H1 (cell line): ENCODE measurements at regions not wholly inside any gene's neighbourhood (a gene's known extent, or its start where the extent isn't known, plus 50 kb on each side); places are given as distances from the start of the nearest gene placed in this dataset.

ENCODE experiments used
- ATF3 ChIP-seq: IDR thresholded peaks from 2 replicates; pipeline ENCODE4 v1.6.1; 2011; ENCODE audit warnings: low read depth, mild to moderate bottlenecking, low read length; ENCODE audit not compliant: insufficient read depth
- BRCA1 ChIP-seq: IDR thresholded peaks from 2 replicates; pipeline ENCODE4 v1.6.1; 2012; ENCODE audit warnings: low read depth, low read length, improper control_type of control experiment
- CEBPB ChIP-seq: IDR thresholded peaks from 2 replicates; pipeline ENCODE4 v1.6.1; 2012; ENCODE audit warnings: low read depth, low read length
- CTCF ChIP-seq, 3 experiments: IDR thresholded peaks; 1 replicate in 2 of 3; 2 replicates in 1 of 3; pipeline versions ENCODE4 v1.5.1 to v1.6.1; 2011; ENCODE audit warnings: low read length in 3 of 3, mild to moderate bottlenecking in 3 of 3, inconsistent platforms in 2 of 3, low read depth in 1 of 3, moderate library complexity in 1 of 3; ENCODE audit not compliant: insufficient read depth in 1 of 3; ENCODE audit errors: control extremely low read depth in 1 of 3
- EGR1 ChIP-seq: IDR thresholded peaks from 2 replicates; pipeline ENCODE4 v1.6.1; 2011; ENCODE audit warnings: low read depth, low read length, borderline replicate concordance
- EZH2 ChIP-seq: fragments of 200-600 bp; sonication (generic); IDR thresholded peaks from 2 replicates; pipeline ENCODE4 v1.7.1; 2012; ENCODE audit warnings: low read depth, mild to moderate bottlenecking, moderate library complexity, low read length, inconsistent platforms; ENCODE audit not compliant: severe bottlenecking
- GTF2F1 ChIP-seq: IDR thresholded peaks from 2 replicates; pipeline ENCODE4 v1.6.1; 2012; ENCODE audit warnings: low read depth, low read length, improper control_type of control experiment, borderline replicate concordance
- MAFK ChIP-seq: IDR thresholded peaks from 2 replicates; pipeline ENCODE4 v1.6.1; 2012; ENCODE audit warnings: low read depth, mild to moderate bottlenecking, improper control_type of control experiment, low read length
- POLR2AphosphoS5 ChIP-seq: IDR thresholded peaks from 2 replicates; pipeline ENCODE4 v1.6.1; 2011; ENCODE audit warnings: low read depth, low read length
- RAD21 ChIP-seq, 2 experiments: IDR thresholded peaks in 1 of 2; conservative IDR thresholded peaks in 1 of 2; 2 replicates each; pipeline ENCODE4 v1.6.1; 2011; ENCODE audit warnings: low read depth in 2 of 2, low read length in 2 of 2, improper control_type of control experiment in 1 of 2, inconsistent platforms in 1 of 2, mild to moderate bottlenecking in 1 of 2, moderate library complexity in 1 of 2

DNA sequence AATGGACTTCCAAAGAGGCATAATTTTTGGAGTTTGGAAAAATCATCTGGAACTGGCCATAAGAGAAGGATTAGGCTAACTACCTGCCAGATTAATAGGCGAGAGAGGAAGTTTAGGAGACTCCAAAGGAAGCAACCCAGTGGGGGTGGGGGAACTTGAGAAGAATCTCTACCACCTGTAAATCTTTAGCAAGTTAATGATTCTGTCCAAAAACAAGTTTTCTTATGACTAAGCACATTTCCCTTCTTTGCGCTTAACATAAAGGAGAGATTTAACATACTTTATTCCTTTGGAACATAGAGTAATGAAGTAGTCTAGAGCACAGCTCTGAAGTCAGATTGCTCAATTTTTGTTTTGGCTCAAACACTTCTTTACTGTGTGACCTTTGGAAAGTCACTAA, 58.2 kb upstream of the PAPPA start:
- TF ChIP-seq GTF2F1: no peak
- TF ChIP-seq POLR2AphosphoS5: no peak
- no peak for TF ChIP-seq CEBPB
- TF ChIP-seq MAFK: no peak
- no peak for TF ChIP-seq RAD21 (IDR thresholded peaks at IDR 0.05 in 1 of 2, conservative IDR thresholded peaks at IDR 0.05 in 1 of 2; ENCODE audit: low read depth in 2 of 2, low read length in 2 of 2)
- no peak for TF ChIP-seq EGR1
- TF ChIP-seq EZH2: no peak
- no peak for TF ChIP-seq ATF3
- no peak for TF ChIP-seq BRCA1
- TF ChIP-seq CTCF (IDR thresholded peaks at IDR 0.05; ENCODE audit: control extremely low read depth in 1 of 3, insufficient read depth in 1 of 3, low read depth in 1 of 3, low read length in 3 of 3): no peak
